Neural cell (in vitro differentiated cells): ENCODE measurements at regions not wholly inside any gene's neighbourhood (a gene's known extent, or its start where the extent isn't known, plus 50 kb on each side); places are given as distances from the start of the nearest gene placed in this dataset.

Experiments
- CTCF ChIP-seq: fragments of 450-650 bp; IDR thresholded peaks from 2 replicates; pipeline ENCODE4 v1.5.1; 2014; ENCODE audit warnings: antibody characterized with exemption, mild to moderate bottlenecking, moderate library complexity; ENCODE audit not compliant: poor library complexity, severe bottlenecking
- TAF1 ChIP-seq: IDR thresholded peaks from 2 replicates; pipeline ENCODE4 v1.6.1; 2012; ENCODE audit warnings: low read depth

- no peak for TF ChIP-seq CTCF
- no peak for TF ChIP-seq TAF1
Observed at GRCh38 chr17:52647411-52647810, 488.9 kb upstream of the CA10 start.
